Subcutaneous abdominal adipose tissue (tissue), 5 donors: ENCODE measurements at regions not wholly inside any gene's neighbourhood (a gene's known extent, or its start where the extent isn't known, plus 50 kb on each side); places are given as distances from the start of the nearest gene placed in this dataset.
"Not testable (repeated sequence)": the region's sequence is repeated elsewhere in the genome, so short reads cannot be mapped to it uniquely, and the experiment has no call there.

Experiments
- H3K27ac ChIP-seq: one replicate; pipeline ENCODE4 v1.7.0; 2013; ENCODE audit warnings: low read depth, mild to moderate bottlenecking, inconsistent platforms, low read length, moderate library complexity
- H3K27me3 ChIP-seq, 5 donors: one replicate each; pipeline ENCODE4 v1.7.0; 2013; ENCODE audit warnings: low read length in 5 of 5, inconsistent platforms in 1 of 5; ENCODE audit not compliant: control insufficient read depth in 5 of 5, insufficient read depth in 4 of 5
- H3K36me3 ChIP-seq, 5 donors: one replicate each; pipeline ENCODE4 v1.7.0; 2013; ENCODE audit warnings: low read length in 5 of 5; ENCODE audit not compliant: control insufficient read depth in 5 of 5, insufficient read depth in 5 of 5
- H3K4me1 ChIP-seq, 5 donors: one replicate each; pipeline ENCODE4 v1.7.0; 2013; ENCODE audit warnings: low read length in 5 of 5, mild to moderate bottlenecking in 3 of 5, moderate library complexity in 1 of 5; ENCODE audit not compliant: control insufficient read depth in 5 of 5, insufficient read depth in 5 of 5
- H3K4me3 ChIP-seq, 5 donors: one replicate each; pipeline ENCODE4 v1.7.0; 2013; ENCODE audit warnings: low read length in 5 of 5, low read depth in 1 of 5
- H3K9ac ChIP-seq, 5 donors: one replicate each; pipeline ENCODE4 v1.7.0; 2013; ENCODE audit warnings: low read length in 5 of 5, mild to moderate bottlenecking in 4 of 5, moderate library complexity in 3 of 5
- H3K9me3 ChIP-seq, 5 donors: one replicate each; pipeline ENCODE4 v1.7.0; 2013; ENCODE audit warnings: low read length in 5 of 5; ENCODE audit not compliant: control insufficient read depth in 5 of 5
- donor health status: healthy.
- donor health status: healthy.
- donor health status: healthy.
- donor health status: healthy.
- donor health status: healthy.

- not testable (repeated sequence) for H3K27me3 ChIP-seq, H3K4me1 ChIP-seq, H3K4me3 ChIP-seq, H3K9ac ChIP-seq, H3K27ac ChIP-seq, H3K36me3 ChIP-seq, H3K9me3 ChIP-seq
Measured at GRCh38 chr1:146513754-146514153, 284.9 kb upstream of the NOTCH2NLA start.

- H3K9ac ChIP-seq, H3K36me3 ChIP-seq, H3K4me1 ChIP-seq, H3K27me3 ChIP-seq, H3K4me3 ChIP-seq, H3K9me3 ChIP-seq, H3K27ac ChIP-seq: not testable (repeated sequence)
Measured at GRCh38 chr1:146511047-146511777, 282.4 kb upstream of the NOTCH2NLA start.

- H3K4me1 ChIP-seq, H3K36me3 ChIP-seq, H3K27me3 ChIP-seq, H3K4me3 ChIP-seq, H3K9ac ChIP-seq, H3K27ac ChIP-seq, H3K9me3 ChIP-seq: not testable (repeated sequence)
Measured at GRCh38 chr1:146510248-146510983, 281.6 kb upstream of the NOTCH2NLA start.

GRCh38 chr1:146504121-146504520 lies 275.3 kb upstream of the NOTCH2NLA start:
- not testable (repeated sequence) for H3K27me3 ChIP-seq, H3K9ac ChIP-seq, H3K9me3 ChIP-seq, H3K36me3 ChIP-seq, H3K4me3 ChIP-seq, H3K4me1 ChIP-seq, H3K27ac ChIP-seq

GRCh38 chr1:146487555-146487954 lies 258.7 kb upstream of the NOTCH2NLA start:
- not testable (repeated sequence) for H3K9ac ChIP-seq, H3K4me1 ChIP-seq, H3K27ac ChIP-seq, H3K27me3 ChIP-seq, H3K36me3 ChIP-seq, H3K4me3 ChIP-seq, H3K9me3 ChIP-seq

GRCh38 chr1:146487155-146487554 lies 258.3 kb upstream of the NOTCH2NLA start:
- H3K27ac ChIP-seq, H3K9ac ChIP-seq, H3K27me3 ChIP-seq, H3K9me3 ChIP-seq, H3K4me1 ChIP-seq, H3K36me3 ChIP-seq: not testable (repeated sequence)
- peak overlapping the region in 1 of 5 donors; percentile 11 for H3K4me3 ChIP-seq

GRCh38 chr1:146486300-146487014 lies 257.6 kb upstream of the NOTCH2NLA start:
- not testable (repeated sequence) for H3K9me3 ChIP-seq, H3K27me3 ChIP-seq, H3K36me3 ChIP-seq, H3K4me1 ChIP-seq, H3K27ac ChIP-seq
- H3K9ac ChIP-seq: peak overlapping the region in 1 of 5 donors; percentile 51
- peak overlapping the region; percentile 22 to 63 (median 58) for H3K4me3 ChIP-seq

- H3K36me3 ChIP-seq, H3K4me1 ChIP-seq, H3K4me3 ChIP-seq, H3K27me3 ChIP-seq, H3K27ac ChIP-seq, H3K9me3 ChIP-seq, H3K9ac ChIP-seq: not testable (repeated sequence)
Measured at GRCh38 chr1:146484195-146484594, 255.4 kb upstream of the NOTCH2NLA start.

GRCh38 chr1:146479188-146479587 lies 250.4 kb upstream of the NOTCH2NLA start:
- H3K27me3 ChIP-seq, H3K27ac ChIP-seq, H3K9ac ChIP-seq, H3K4me1 ChIP-seq, H3K9me3 ChIP-seq, H3K36me3 ChIP-seq, H3K4me3 ChIP-seq: not testable (repeated sequence)

GRCh38 chr1:146478125-146478720 lies 249.4 kb upstream of the NOTCH2NLA start:
- H3K9me3 ChIP-seq, H3K27ac ChIP-seq, H3K9ac ChIP-seq, H3K36me3 ChIP-seq, H3K27me3 ChIP-seq, H3K4me3 ChIP-seq, H3K4me1 ChIP-seq: not testable (repeated sequence)
